ENCODE measurements at regions not wholly inside any gene's neighbourhood (a gene's known extent, or its start where the extent isn't known, plus 50 kb on each side); places are given as distances from the start of the nearest gene placed in this dataset.

GRCh38 chr9:109886041-109886440 is 106.0 kb downstream of the PALM2AKAP2 start:
- no peak for DNase-seq

GRCh38 chr9:109886617-109887016 is 106.6 kb downstream of the PALM2AKAP2 start:
- DNase-seq: no peak

- no peak for DNase-seq
These were observed 107.1 kb downstream of the PALM2AKAP2 start for GRCh38 chr9:109887079-109887478.

- DNase-seq: no peak
These were observed 108.7 kb downstream of the PALM2AKAP2 start for GRCh38 chr9:109888695-109889094.

DNA sequence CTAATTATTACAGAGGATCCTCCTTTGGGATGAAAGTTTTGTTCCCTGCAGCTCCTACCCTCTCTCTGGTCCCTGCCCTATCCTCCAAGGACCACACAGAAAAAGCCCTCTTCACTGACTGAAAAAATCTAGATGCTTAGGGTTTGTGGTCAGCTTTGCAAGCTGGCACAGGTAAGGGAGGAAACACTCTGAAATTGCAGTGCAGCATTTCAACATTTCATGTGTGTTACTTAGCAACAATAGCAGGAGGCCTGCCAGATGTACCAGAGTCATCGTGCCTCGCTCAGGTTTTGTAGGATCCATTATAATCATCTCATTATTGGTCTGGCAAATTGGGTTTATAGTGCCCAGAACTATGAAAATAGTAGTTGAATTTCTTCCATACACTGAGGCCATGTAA is 109.5 kb downstream of the PALM2AKAP2 start:
- DNase-seq: no peak

DNA sequence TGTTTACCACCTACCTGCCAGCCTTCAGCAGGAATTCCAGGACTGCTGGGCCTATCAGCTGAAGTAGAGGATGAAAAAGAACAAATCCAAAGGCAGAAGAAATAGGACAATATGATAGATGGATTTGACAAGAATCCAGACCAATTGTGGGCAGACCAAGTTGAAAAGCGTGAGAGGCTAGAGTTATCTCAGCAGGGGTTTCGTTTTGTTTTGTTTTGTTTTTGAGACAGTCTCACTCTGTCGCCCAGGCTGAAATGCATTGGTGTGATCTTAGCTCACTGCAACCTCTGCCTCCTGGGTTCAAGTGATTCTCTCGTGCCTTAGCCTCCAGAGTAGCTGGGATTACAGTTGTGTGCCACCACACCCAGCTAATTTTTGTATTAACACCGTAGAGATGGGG is 113.2 kb downstream of the PALM2AKAP2 start:
- no peak for DNase-seq

- no peak for DNase-seq
These were observed 114.5 kb downstream of the PALM2AKAP2 start for GRCh38 chr9:109894473-109894872.

DNA sequence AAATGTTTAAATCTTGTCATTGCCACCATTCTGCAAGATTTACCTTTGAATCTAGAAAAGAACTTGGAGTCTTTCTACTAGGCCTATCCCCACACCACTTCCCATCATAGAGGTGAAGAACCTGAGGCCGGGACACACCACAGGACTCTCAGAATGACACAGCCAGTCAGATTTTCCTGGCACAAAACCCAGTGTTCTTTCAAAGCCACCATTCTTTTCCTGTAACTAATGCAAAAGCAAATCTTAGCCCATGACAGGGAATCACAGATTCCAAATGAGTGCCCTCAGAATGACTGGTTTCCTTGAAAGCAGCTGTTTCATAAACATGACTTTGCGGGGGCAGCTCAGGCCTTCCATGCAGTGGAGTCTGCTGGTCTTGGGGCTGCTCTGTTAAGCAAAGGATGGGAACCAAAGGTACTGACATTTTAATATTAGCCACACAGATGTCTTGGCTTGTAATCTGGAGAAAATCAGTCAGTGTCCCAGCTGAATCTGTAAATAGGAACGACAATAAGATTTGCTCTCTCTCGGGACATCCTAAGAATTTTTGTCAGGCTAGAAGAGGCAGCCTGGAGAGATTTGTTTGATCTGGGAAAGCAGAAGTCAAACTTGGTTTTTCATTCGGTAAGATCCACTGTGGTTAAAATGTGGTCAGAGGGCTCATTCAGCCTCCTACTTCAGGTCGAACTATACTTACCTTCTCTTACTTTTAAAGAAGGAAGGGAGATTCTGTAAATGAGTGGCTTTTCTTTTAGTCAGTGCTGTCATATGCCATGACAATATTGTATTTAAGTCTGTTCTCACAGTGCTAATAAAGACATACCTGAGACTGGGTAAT is 115.1 kb downstream of the PALM2AKAP2 start:
- no peak for DNase-seq

- DNase-seq: no peak
These were observed 121.2 kb downstream of the PALM2AKAP2 start for GRCh38 chr9:109901201-109901600.

DNA sequence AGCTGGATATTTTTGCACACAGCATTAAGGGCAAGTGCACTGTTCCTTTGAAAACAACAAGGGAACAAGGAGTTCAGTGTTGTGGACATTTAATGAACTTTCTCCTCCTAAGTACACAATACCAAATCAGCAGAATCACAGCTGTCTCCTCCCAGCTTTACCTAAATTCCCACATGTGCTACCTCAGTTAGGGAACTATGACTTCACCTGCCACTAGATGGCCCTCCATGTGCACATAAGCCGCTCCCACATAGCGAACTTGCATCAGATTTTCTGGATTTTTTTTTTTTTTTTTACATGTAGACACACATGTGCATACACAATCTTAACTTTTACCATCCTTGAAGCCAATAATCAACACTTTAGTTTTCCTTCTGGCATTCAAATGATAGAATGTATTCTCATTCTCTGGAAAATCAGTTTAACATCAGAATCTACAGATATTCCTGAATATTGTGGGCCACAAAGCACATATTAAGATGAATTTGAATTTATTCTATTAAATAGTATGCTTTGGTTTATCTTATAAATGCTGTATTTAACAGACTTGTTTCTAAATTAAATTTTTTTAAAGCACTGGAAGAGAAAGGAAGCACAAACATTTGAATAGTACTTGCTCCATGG is 123.6 kb downstream of the PALM2AKAP2 start:
- DNase-seq: peak; percentile 44 to 50

DNA sequence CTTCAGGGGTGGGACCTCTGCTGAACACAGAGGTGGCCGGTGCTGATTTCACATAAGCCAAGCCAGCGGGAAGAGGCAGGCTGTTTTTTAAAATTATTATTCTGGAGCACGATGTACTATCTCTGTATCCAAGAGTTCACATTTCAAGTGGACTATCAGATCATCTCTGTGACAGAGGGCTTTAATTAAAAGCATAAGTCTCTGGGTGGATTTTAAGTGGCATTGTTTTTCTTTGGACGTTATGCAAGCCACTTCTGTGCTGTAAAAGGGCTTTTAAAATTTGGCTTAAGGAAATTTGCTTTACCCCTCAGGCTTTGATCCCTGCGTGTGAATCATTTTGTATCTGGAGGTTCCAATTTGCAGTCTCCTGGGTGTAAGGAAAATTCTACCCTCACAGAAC is 124.7 kb downstream of the PALM2AKAP2 start:
- no peak for DNase-seq

DNA sequence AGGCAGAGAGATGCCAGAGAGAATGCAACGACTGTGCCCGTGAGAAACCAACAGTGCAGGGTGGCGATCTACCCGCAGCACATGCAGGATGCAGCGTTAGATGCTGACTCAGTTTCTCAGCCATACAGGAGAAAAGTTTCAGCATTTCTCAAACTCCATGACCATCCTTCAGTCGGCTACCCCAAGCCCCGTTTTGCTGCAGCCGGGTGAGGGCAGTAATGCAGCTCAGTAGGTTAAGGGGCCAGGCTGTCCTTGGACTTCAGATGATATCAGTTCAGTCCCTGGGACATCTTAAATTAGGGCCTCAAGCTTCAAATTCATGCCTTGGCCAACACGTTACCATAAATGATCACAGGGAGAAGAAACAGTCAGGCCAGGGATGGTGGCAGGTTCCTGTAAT is 125.5 kb downstream of the PALM2AKAP2 start:
- no peak for DNase-seq

DNA sequence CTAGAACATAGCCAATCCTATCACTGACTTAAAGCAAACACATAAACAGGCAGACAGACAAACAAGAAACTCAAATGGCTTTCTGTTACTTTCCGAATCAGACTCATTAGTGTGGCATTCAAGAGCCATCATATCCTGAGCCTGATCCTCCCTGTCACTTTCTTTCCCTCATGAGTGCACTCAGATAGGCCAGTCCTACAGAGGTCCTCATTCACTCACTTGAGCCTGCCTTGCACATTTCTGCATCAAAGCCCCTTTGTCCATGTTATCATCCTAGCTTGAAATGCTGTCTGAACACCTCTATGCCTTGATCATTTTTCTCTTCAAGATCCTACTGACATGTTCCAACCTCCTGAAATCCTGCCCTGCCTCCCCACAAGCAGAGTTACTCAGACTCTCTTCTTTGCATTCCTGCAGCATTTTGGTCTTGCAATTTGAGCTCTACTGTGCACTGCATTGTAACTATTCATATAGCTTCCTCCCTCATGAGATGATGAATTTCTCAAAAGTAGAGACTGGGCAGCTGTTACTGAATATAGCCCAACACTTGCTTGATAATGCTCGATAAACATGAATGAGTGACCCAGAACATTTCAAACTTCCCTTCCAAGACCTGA is 126.9 kb downstream of the PALM2AKAP2 start:
- DNase-seq: no peak

- DNase-seq: no peak
These were observed 127.4 kb downstream of the PALM2AKAP2 start for GRCh38 chr9:109907400-109907799.

DNA sequence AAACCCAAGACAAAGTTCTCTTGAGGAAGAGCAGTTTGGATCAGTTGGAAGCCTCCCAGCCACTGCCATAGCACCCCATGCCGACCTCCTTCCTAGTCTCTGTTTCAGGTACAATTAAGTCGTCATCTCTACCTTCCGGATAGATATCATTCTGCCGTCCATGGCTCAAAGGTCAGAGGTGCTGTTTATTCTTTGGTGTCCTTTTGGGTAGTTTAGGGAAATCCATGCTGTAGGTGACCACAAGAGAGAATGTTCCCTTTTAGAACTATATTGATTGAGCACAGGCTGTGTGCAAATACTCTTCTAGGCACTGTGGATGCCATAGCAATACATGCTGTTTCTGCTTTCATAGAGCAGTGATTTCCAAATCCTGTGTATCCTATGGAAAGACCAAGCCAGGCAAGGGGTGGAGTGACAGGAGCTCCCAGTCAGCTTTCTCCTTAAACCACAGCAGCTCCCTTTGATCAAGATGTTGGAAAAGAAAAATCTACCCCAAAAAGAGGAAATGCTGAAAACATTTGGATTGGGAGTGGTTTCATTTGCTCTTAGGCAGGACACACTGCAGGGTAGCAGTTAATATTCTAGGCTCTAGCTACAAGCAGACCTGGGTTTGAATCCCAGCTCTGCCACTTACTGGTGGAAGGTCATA is 127.9 kb downstream of the PALM2AKAP2 start:
- DNase-seq: no peak

- no peak for DNase-seq
These were observed 128.7 kb downstream of the PALM2AKAP2 start for GRCh38 chr9:109908459-109909390.

DNA sequence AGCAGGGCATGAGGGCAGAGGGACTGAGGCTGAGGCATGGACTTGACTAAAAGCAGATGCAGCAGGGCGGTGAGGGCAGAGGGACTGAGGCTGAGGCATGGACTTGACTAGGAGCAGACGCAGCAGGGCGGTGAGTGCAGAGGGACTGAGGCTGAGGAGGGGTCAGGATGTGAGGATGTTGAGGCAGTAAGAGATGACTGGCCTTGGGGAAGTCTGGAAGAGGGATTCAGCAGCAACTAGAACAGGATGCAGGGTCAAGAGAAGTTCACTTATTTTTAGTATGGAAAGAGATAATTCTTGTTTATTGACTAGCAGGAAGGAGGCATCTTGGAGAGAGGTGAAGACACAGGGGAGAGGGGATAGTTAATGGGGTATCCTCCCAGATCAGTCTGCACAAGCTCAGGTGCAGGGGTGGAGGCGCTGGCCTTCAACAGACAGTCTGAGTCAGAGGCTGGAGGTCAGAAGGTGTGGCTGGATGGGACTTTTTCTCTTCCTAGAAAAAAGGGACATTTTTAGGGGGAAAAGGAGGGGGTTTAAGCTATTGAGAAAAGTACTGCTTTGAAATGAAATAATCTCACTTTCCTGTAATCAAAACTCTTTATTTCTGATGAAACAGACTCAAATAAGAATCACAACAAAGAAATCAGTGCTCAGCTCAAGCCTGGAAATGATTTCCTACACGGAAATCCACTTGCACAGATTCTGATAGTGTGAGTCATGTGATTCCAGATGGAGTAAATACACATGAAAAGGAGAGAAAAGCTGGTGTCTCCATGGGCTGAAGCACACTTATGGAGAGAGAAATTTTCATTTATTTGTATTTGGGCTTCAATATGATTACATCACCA is 130.9 kb downstream of the PALM2AKAP2 start:
- DNase-seq: no peak

- DNase-seq: no peak
These were observed 132.1 kb downstream of the PALM2AKAP2 start for GRCh38 chr9:109912082-109912582.

- DNase-seq: no peak
These were observed 132.9 kb downstream of the PALM2AKAP2 start for GRCh38 chr9:109912726-109913460.

DNA sequence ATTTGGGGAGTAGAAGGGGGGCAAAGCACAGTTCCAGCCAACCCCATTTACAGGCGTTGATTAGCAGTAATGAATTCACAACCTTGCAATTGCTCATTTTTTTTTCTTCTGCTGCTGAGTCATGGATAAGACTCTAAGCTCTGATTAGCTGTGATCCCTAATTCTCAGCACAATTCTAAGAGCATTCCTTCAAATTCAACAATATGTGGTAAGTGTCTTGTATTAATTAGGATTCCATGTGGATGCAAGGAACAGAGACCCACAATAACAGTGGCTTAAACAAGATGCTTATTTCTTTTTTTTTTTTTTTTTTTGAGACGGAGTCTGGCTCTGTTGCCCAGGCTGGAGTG is 133.4 kb downstream of the PALM2AKAP2 start:
- no peak for DNase-seq
